ENCODE measurements at regions not wholly inside any gene's neighbourhood (a gene's known extent, or its start where the extent isn't known, plus 50 kb on each side); places are given as distances from the start of the nearest gene placed in this dataset.

DNA sequence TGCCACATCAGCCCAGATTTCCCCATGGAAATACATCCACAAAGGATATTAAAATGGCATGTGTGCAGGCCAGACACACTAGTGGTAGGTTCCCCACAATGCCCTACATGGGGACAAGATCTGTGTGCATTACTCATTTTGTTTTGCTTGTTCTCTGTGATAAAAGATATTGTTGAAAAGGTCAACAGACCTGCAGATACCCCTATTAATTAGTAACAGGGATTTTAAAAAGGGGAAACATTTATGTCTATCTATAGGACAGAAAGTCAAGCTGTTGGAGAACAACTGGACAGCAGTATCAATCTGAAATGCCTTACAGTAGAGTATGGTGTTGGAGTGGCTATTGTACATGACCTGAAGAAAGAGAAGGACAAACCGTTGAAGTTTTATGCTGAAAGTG lies 596.0 kb upstream of the GRM7 start:
- TF ChIP-seq, protein P1, sequence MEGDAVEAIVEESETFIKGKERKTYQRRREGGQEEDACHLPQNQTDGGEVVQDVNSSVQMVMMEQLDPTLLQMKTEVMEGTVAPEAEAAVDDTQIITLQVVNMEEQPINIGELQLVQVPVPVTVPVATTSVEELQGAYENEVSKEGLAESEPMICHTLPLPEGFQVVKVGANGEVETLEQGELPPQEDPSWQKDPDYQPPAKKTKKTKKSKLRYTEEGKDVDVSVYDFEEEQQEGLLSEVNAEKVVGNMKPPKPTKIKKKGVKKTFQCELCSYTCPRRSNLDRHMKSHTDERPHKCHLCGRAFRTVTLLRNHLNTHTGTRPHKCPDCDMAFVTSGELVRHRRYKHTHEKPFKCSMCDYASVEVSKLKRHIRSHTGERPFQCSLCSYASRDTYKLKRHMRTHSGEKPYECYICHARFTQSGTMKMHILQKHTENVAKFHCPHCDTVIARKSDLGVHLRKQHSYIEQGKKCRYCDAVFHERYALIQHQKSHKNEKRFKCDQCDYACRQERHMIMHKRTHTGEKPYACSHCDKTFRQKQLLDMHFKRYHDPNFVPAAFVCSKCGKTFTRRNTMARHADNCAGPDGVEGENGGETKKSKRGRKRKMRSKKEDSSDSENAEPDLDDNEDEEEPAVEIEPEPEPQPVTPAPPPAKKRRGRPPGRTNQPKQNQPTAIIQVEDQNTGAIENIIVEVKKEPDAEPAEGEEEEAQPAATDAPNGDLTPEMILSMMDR (IDR thresholded peaks at IDR 0.05; ENCODE audit: borderline replicate concordance, extremely low read depth, low read length, poor library complexity, severe bottlenecking): no peak
- TF ChIP-seq EZH2 (IDR thresholded peaks at IDR 0.05; ENCODE audit: borderline replicate concordance, low read depth, low read length, severe bottlenecking): no peak
- Histone ChIP-seq H4K20me1 (ENCODE audit: insufficient read depth, low read length) (no peaks in the 10 kb centered on the region), H3K9ac (ENCODE audit: low read depth, low read length) (no peak overlapping the region), H3K4me3 (ENCODE audit: low read depth in 1 of 2, low read length in 2 of 2) (no peak overlapping the region), H3K36me3 (ENCODE audit: insufficient read depth, low read length) (no peaks in the 10 kb centered on the region), H3K79me2 (ENCODE audit: insufficient read depth, low read length) (no peaks in the 10 kb centered on the region), H3K27ac (ENCODE audit: low read length) (no peak overlapping the region), H3K27me3 (ENCODE audit: insufficient read depth, low read length, poor library complexity) (no peaks in the 10 kb centered on the region), H3K4me2 (ENCODE audit: insufficient read depth, low read length) (no peak overlapping the region), H2AFZ (ENCODE audit: low read depth, low read length) (no peak overlapping the region), H3K9me3 (ENCODE audit: insufficient read depth, low read length, severe bottlenecking) (no peaks in the 10 kb centered on the region), H3K4me1 (ENCODE audit: insufficient read depth, low read length) (no peaks in the 10 kb centered on the region)
- ATAC-seq (ENCODE audit: insufficient read depth, low read depth): no peak
- no peak for DNase-seq

DNA sequence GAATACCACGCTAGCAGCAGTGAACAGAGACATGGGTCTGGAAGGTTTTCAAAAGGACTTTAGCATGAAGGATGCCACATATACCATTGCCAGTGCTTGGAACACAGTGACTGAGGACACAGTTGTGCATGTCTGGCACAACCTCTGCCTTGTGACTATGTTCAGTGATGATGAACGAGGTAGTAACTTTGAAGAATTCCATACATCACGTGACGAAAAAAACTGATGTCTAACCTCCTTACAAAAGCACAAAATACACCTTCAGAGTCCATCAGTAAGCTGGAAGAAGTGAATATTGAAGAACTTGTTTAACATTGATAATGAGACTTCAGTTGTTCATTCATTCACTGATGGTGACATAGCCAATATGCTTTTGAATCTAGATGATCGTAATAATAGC lies 594.8 kb upstream of the GRM7 start:
- TF ChIP-seq, protein P1 (IDR thresholded peaks at IDR 0.05; ENCODE audit: borderline replicate concordance, extremely low read depth, low read length, poor library complexity, severe bottlenecking): no peak
- TF ChIP-seq EZH2 (IDR thresholded peaks at IDR 0.05; ENCODE audit: borderline replicate concordance, low read depth, low read length, severe bottlenecking): no peak
- no peaks in the 10 kb centered on the region for H4K20me1 ChIP-seq (ENCODE audit: insufficient read depth, low read length)
- no peaks in the 10 kb centered on the region for H3K9me3 ChIP-seq (ENCODE audit: insufficient read depth, low read length, severe bottlenecking)
- H3K27ac ChIP-seq (ENCODE audit: low read length): no peak overlapping the region
- no peak overlapping the region for H3K4me2 ChIP-seq (ENCODE audit: insufficient read depth, low read length)
- H3K79me2 ChIP-seq (ENCODE audit: insufficient read depth, low read length): no peaks in the 10 kb centered on the region
- no peak overlapping the region for H3K9ac ChIP-seq (ENCODE audit: low read depth, low read length)
- H2AFZ ChIP-seq (ENCODE audit: low read depth, low read length): no peak overlapping the region
- no peaks in the 10 kb centered on the region for H3K36me3 ChIP-seq (ENCODE audit: insufficient read depth, low read length)
- no peak for DNase-seq
- ATAC-seq (ENCODE audit: insufficient read depth, low read depth): no peak
- H3K27me3 ChIP-seq (ENCODE audit: insufficient read depth, low read length, poor library complexity): no peaks in the 10 kb centered on the region
- H3K4me1 ChIP-seq (ENCODE audit: insufficient read depth, low read length): no peaks in the 10 kb centered on the region
- H3K4me3 ChIP-seq (ENCODE audit: low read depth in 1 of 2, low read length in 2 of 2): no peak overlapping the region

DNA sequence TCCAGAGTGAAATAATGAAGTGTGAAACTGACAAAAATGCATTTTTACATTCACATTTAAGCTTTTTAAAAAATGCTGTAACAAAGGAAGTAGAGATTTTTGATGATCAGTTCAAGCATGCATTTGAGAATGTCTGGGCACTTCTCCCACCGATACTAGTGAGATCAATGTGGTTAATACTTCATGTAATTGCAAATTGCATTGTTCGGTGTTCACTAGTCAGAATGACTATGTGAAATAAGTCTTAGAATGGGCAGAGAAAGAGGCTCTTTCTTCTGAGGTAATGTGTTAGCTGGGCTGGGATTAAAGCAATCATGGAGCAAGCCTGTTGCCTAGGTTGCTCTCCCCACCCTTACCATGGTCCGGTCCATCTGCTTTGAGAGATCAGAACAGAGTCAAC lies 587.0 kb upstream of the GRM7 start:
- Histone ChIP-seq H3K4me1 (ENCODE audit: insufficient read depth, low read length) (no peaks in the 10 kb centered on the region), H3K4me2 (ENCODE audit: insufficient read depth, low read length) (no peak overlapping the region), H3K9me3 (ENCODE audit: insufficient read depth, low read length, severe bottlenecking) (no peaks in the 10 kb centered on the region), H3K4me3 (ENCODE audit: low read depth in 1 of 2, low read length in 2 of 2) (no peak overlapping the region), H3K36me3 (ENCODE audit: insufficient read depth, low read length) (no peaks in the 10 kb centered on the region), H4K20me1 (ENCODE audit: insufficient read depth, low read length) (no peaks in the 10 kb centered on the region), H3K27ac (ENCODE audit: low read length) (no peak overlapping the region), H3K9ac (ENCODE audit: low read depth, low read length) (no peak overlapping the region), H2AFZ (ENCODE audit: low read depth, low read length) (no peak overlapping the region), H3K27me3 (ENCODE audit: insufficient read depth, low read length, poor library complexity) (no peaks in the 10 kb centered on the region), H3K79me2 (ENCODE audit: insufficient read depth, low read length) (no peaks in the 10 kb centered on the region)
- no peak for TF ChIP-seq EZH2 (IDR thresholded peaks at IDR 0.05; ENCODE audit: borderline replicate concordance, low read depth, low read length, severe bottlenecking)
- TF ChIP-seq, protein P1 (IDR thresholded peaks at IDR 0.05; ENCODE audit: borderline replicate concordance, extremely low read depth, low read length, poor library complexity, severe bottlenecking): no peak
- no peak for DNase-seq
- ATAC-seq (ENCODE audit: insufficient read depth, low read depth): no peak

DNA sequence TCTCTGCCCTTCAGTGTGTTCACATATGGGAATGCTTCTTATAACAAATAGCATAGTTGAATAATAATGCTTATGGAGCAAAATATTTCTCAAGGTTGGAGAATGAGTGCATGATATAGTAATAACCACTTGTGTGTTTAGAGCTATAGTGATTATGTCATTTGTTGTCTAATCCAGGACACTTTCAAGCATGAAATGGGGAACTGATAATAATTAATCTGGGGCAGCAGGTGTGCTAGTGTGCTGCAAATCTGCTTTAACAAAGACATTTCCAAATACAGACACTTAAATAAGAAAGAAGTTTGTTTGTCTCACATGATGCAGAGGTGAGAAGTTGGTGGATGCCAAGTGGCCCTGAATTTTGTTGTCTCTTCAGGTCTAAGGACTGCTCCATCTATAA lies 579.3 kb upstream of the GRM7 start:
- no peak for DNase-seq
- H3K4me1 ChIP-seq (ENCODE audit: insufficient read depth, low read length): no peaks in the 10 kb centered on the region
- no peaks in the 10 kb centered on the region for H3K27me3 ChIP-seq (ENCODE audit: insufficient read depth, low read length, poor library complexity)
- ATAC-seq (ENCODE audit: insufficient read depth, low read depth): no peak
- H3K36me3 ChIP-seq (ENCODE audit: insufficient read depth, low read length): no peaks in the 10 kb centered on the region
- H3K9ac ChIP-seq (ENCODE audit: low read depth, low read length): no peak overlapping the region
- H4K20me1 ChIP-seq (ENCODE audit: insufficient read depth, low read length): no peaks in the 10 kb centered on the region
- no peaks in the 10 kb centered on the region for H3K79me2 ChIP-seq (ENCODE audit: insufficient read depth, low read length)
- H3K4me2 ChIP-seq (ENCODE audit: insufficient read depth, low read length): no peak overlapping the region
- no peak overlapping the region for H3K4me3 ChIP-seq (ENCODE audit: low read depth in 1 of 2, low read length in 2 of 2)
- no peak overlapping the region for H3K27ac ChIP-seq (ENCODE audit: low read length)
- H2AFZ ChIP-seq (ENCODE audit: low read depth, low read length): no peak overlapping the region
- TF ChIP-seq, protein P1 (IDR thresholded peaks at IDR 0.05; ENCODE audit: borderline replicate concordance, extremely low read depth, low read length, poor library complexity, severe bottlenecking): no peak
- no peak for TF ChIP-seq EZH2 (IDR thresholded peaks at IDR 0.05; ENCODE audit: borderline replicate concordance, low read depth, low read length, severe bottlenecking)
- H3K9me3 ChIP-seq (ENCODE audit: insufficient read depth, low read length, severe bottlenecking): no peaks in the 10 kb centered on the region

All from DND-41 (cell line).